HCT116 (cell line): ENCODE measurements at regions not wholly inside any gene's neighbourhood (a gene's known extent, or its start where the extent isn't known, plus 50 kb on each side); places are given as distances from the start of the nearest gene placed in this dataset.

Source experiments
- ATAC-seq: fragments of 200-7000 bp; cut with Tn5 transposase; 2 replicates; pipeline ENCODE4 v1.9.1; 2020; ENCODE audit warnings: mild to moderate bottlenecking, moderate library complexity
- BruUV-seq: library from RNA; stranded (reverse); fragments of 400-500 nt; replicated peaks from 2 replicates; lab custom pipeline; 2021; lab: Mats Ljungman, UMichigan
- CTCF ChIA-PET: fragments of 300-600 bp; sonication (Branson Sonifier 250); formaldehyde crosslinking; loops from one replicate; lab custom pipeline; 2021; ENCODE audit warnings: antibody characterized with exemption; lab: Charles Lee
- POLR2A ChIA-PET: fragments of 300-600, 350-600 bp; sonication (Branson Sonifier 250); formaldehyde crosslinking; loops from one replicate; lab custom pipeline; 2021; ENCODE audit warnings: antibody characterized with exemption; lab: Charles Lee
- RAD21 ChIA-PET, 2 experiments: fragments of 300-600 bp; sonication (Branson Sonifier 250); formaldehyde crosslinking; loops; one replicate each; lab custom pipeline; 2023; ENCODE audit warnings: low total read pairs in 2 of 2; ENCODE audit not compliant: uncharacterized antibody in 2 of 2, unreplicated experiment in 2 of 2, low non-redundant PET in 1 of 2; lab: Charles Lee
- DNase-seq: peaks from one replicate; pipeline ENCODE4 v3.0.0-alpha.2; 2010; ENCODE audit warnings: low read depth, low spot score
- H2AFZ ChIP-seq: fragments of 200-600 bp; shearing (Covaris generic), sonication (generic); 2 replicates; pipeline ENCODE4 v1.6.1; 2017; ENCODE audit warnings: low read depth, mixed run types, mixed read lengths, antibody characterized with exemption, low read length; ENCODE audit not compliant: poor library complexity, severe bottlenecking
- H3K27ac ChIP-seq: 2 replicates; pipeline ENCODE4 v1.5.1; 2012; ENCODE audit warnings: low read depth, low read length
- H3K27me3 ChIP-seq: fragments of 200-600 bp; sonication (generic); 2 replicates; pipeline ENCODE4 v1.6.1; 2016; ENCODE audit warnings: mixed run types, low read length, mixed read lengths; ENCODE audit not compliant: insufficient read depth
- H3K36me3 ChIP-seq, 2 experiments: fragments of 200-500 bp in 1 of 2; fragments of 200-600 bp in 1 of 2; sonication (Bioruptor generic) in 1 of 2; sonication (generic) in 1 of 2; 2 replicates each; pipeline versions ENCODE4 v1.5.1 to v1.6.1; 2014 to 2016; ENCODE audit warnings: low read length in 2 of 2, inconsistent platforms in 1 of 2, mixed read lengths in 1 of 2, mixed run types in 1 of 2; ENCODE audit not compliant: insufficient read depth in 2 of 2, control insufficient read depth in 1 of 2
- H3K4me1 ChIP-seq, 2 experiments: fragments of 200-600 bp in 1 of 2; sonication (generic) in 1 of 2; 2 replicates each; pipeline versions ENCODE4 v1.5.1 to v1.6.1; 2012 to 2017; ENCODE audit warnings: low read length in 2 of 2, inconsistent platforms in 1 of 2, mild to moderate bottlenecking in 1 of 2, mixed read lengths in 1 of 2, mixed run types in 1 of 2, moderate library complexity in 1 of 2; ENCODE audit not compliant: insufficient read depth in 2 of 2, control insufficient read depth in 1 of 2
- H3K4me2 ChIP-seq: fragments of 200-600 bp; sonication (generic); 2 replicates; pipeline ENCODE4 v1.6.1; 2017; ENCODE audit warnings: mixed run types, low read length, mixed read lengths
- H3K4me3 ChIP-seq, 2 experiments: fragments of 200-600 bp in 1 of 2; sonication (generic) in 1 of 2; replicated peaks in 1 of 2; 2 replicates each; pipeline ENCODE4 v1.5.1; 2011 to 2016; ENCODE audit warnings: low read length in 2 of 2, control low read depth in 1 of 2, low read depth in 1 of 2, mild to moderate bottlenecking in 1 of 2, mixed read lengths in 1 of 2, mixed run types in 1 of 2
- H3K79me2 ChIP-seq: fragments of 200-600 bp; sonication (generic); 2 replicates; pipeline ENCODE4 v1.6.1; 2017; ENCODE audit warnings: mild to moderate bottlenecking, mixed run types, low read length, moderate library complexity, mixed read lengths; ENCODE audit not compliant: insufficient read depth
- H3K9ac ChIP-seq: fragments of 200-600 bp; sonication (generic); 2 replicates; pipeline ENCODE4 v1.6.1; 2016; ENCODE audit warnings: low read length, mixed read lengths
- H3K9me2 ChIP-seq: fragments of 200-600 bp; sonication (generic), shearing (Covaris generic); 2 replicates; pipeline ENCODE4 v1.6.1; 2017; ENCODE audit warnings: mixed run types, mild to moderate bottlenecking, moderate library complexity; ENCODE audit not compliant: insufficient read depth
- H3K9me3 ChIP-seq, 2 experiments: fragments of 200-500 bp in 1 of 2; fragments of 200-600 bp in 1 of 2; sonication (Bioruptor generic) in 1 of 2; sonication (generic) in 1 of 2; 2 replicates each; pipeline ENCODE4 v1.6.1; 2014 to 2017; ENCODE audit warnings: low read length in 2 of 2, mixed read lengths in 2 of 2, inconsistent platforms in 1 of 2, low read depth in 1 of 2, mild to moderate bottlenecking in 1 of 2, mixed run types in 1 of 2, moderate library complexity in 1 of 2; ENCODE audit not compliant: control insufficient read depth in 1 of 2, insufficient read depth in 1 of 2
- H4K20me1 ChIP-seq: fragments of 200-600 bp; sonication (generic), shearing (Covaris generic); 2 replicates; pipeline ENCODE4 v1.6.1; 2017; ENCODE audit warnings: mixed run types, mild to moderate bottlenecking, moderate library complexity; ENCODE audit not compliant: insufficient read depth
- CEBPB ChIP-seq: IDR thresholded peaks from 2 replicates; pipeline ENCODE4 v1.6.1; 2012; ENCODE audit warnings: low read depth
- EZH2 ChIP-seq: fragments of 200-600 bp; sonication (generic); IDR thresholded peaks from 2 replicates; pipeline ENCODE4 v1.6.1; 2017; ENCODE audit warnings: antibody characterized with exemption, mixed run types
- POLR2A ChIP-seq: IDR thresholded peaks from 2 replicates; pipeline ENCODE4 v1.7.0; 2011; ENCODE audit warnings: borderline replicate concordance; ENCODE audit not compliant: insufficient read depth, insufficient read length; ENCODE audit errors: extremely low read depth
- POLR2AphosphoS5 ChIP-seq: IDR thresholded peaks from 2 replicates; pipeline ENCODE4 v1.6.1; 2011; ENCODE audit warnings: mild to moderate bottlenecking, low read depth, low read length, moderate library complexity
- TCF7L2 ChIP-seq: IDR thresholded peaks from 2 replicates; pipeline ENCODE4 v1.7.0; 2011; ENCODE audit warnings: borderline replicate concordance, inconsistent platforms; ENCODE audit not compliant: insufficient read depth, insufficient read length; ENCODE audit errors: extremely low read depth
- ZNF274 ChIP-seq: fragments of 200-500 bp; sonication (Bioruptor generic); IDR thresholded peaks from 2 replicates; pipeline ENCODE4 v1.6.1; 2014; ENCODE audit warnings: mild to moderate bottlenecking, low read depth, low read length, inconsistent platforms
- intact Hi-C: fragments of 100-400 bp; cut with micrococcal nuclease; formaldehyde crosslinking; loops from 2 replicates; pipeline ENCODE4 v1.10.0; 2022
- TF ChIP-seq, protein P1 (sequence below): IDR thresholded peaks from 2 replicates; pipeline ENCODE4 v1.6.1; 2011; ENCODE audit warnings: mild to moderate bottlenecking, low read length, moderate library complexity; ENCODE audit not compliant: insufficient replicate concordance; ENCODE audit errors: extremely low read depth
- TF ChIP-seq, protein P2 (sequence below): IDR thresholded peaks from 2 replicates; pipeline ENCODE4 v1.6.1; 2012

DNA sequence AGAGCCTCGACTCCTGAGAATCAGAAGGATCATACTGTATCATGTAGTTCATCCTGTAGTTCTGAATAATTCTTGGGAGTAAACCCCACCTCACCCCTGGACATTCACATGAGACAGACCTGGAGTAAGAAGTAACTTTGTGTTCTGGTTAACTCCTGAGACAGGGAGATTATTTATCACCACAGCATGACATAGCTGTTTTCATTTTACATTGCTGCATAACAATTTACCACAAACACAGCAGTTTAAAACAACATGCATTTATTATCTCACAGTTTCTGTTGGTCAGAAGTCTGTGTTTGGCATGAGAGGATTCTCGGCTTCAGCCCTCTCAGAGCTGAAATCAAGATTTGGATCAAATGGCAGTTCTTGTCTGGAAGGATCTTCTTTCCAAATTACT is 855.8 kb upstream of the FANCL start:
- BruUV-seq: no TSS peak
- no peaks in the 10 kb centered on the region for H4K20me1 ChIP-seq
- no peaks in the 10 kb centered on the region for H3K4me1 ChIP-seq
- H3K27ac ChIP-seq: no peak overlapping the region
- CTCF ChIA-PET: no interaction called here
- no peak overlapping the region for H2AFZ ChIP-seq
- H3K4me2 ChIP-seq: no peak overlapping the region
- H3K36me3 ChIP-seq: no peaks in the 10 kb centered on the region
- TF ChIP-seq CEBPB (no peak), POLR2AphosphoS5 (no peak), ZNF274 (no peak), EZH2 (no peak)
- TF ChIP-seq, protein P1, sequence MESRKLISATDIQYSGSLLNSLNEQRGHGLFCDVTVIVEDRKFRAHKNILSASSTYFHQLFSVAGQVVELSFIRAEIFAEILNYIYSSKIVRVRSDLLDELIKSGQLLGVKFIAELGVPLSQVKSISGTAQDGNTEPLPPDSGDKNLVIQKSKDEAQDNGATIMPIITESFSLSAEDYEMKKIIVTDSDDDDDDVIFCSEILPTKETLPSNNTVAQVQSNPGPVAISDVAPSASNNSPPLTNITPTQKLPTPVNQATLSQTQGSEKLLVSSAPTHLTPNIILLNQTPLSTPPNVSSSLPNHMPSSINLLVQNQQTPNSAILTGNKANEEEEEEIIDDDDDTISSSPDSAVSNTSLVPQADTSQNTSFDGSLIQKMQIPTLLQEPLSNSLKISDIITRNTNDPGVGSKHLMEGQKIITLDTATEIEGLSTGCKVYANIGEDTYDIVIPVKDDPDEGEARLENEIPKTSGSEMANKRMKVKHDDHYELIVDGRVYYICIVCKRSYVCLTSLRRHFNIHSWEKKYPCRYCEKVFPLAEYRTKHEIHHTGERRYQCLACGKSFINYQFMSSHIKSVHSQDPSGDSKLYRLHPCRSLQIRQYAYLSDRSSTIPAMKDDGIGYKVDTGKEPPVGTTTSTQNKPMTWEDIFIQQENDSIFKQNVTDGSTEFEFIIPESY: no peak
- H3K79me2 ChIP-seq: no peaks in the 10 kb centered on the region
- RAD21 ChIA-PET: no interaction called here
- POLR2A ChIA-PET: no interaction called here
- no peak for DNase-seq
- intact Hi-C loops: no loop called here
- ATAC-seq: no peak
- H3K4me3 ChIP-seq: no peak overlapping the region
- H3K9me2 ChIP-seq: no peaks in the 10 kb centered on the region
- no peaks in the 10 kb centered on the region for H3K27me3 ChIP-seq
- H3K9ac ChIP-seq: no peak overlapping the region
- no peaks in the 10 kb centered on the region for H3K9me3 ChIP-seq

DNA sequence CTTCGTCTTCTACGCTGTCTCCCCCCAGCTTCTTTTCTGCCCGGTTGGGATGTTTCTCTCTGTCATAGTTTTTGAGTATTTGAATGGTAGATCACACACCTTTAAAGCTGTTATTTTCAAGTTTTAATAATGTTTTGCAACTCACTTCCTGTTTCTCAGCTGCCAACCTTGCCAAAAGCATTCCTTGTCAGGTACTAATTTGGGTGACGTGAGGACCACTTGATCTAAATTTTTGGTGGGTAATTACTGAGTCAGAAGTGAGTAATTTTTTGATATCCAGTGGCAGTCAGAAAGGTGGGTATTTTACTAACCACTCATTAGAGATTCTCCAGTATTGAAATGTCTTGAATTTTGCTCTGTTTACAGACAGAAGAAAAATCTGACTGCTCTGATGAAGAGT is 852.4 kb upstream of the FANCL start:
- no peaks in the 10 kb centered on the region for H3K9me3 ChIP-seq
- no peaks in the 10 kb centered on the region for H3K4me1 ChIP-seq
- H2AFZ ChIP-seq: no peak overlapping the region
- CTCF ChIA-PET: no interaction called here
- POLR2A ChIA-PET: no interaction called here
- ATAC-seq: no peak
- H3K4me2 ChIP-seq: no peak overlapping the region
- no peak overlapping the region for H3K9ac ChIP-seq
- RAD21 ChIA-PET: no interaction called here
- BruUV-seq: no TSS peak
- no peaks in the 10 kb centered on the region for H3K79me2 ChIP-seq
- intact Hi-C loops: no loop called here
- no peaks in the 10 kb centered on the region for H3K27me3 ChIP-seq
- no peak for DNase-seq
- TF ChIP-seq TCF7L2 (no peak), ZNF274 (no peak), POLR2A (no peak), EZH2 (no peak)
- TF ChIP-seq, protein P2, sequence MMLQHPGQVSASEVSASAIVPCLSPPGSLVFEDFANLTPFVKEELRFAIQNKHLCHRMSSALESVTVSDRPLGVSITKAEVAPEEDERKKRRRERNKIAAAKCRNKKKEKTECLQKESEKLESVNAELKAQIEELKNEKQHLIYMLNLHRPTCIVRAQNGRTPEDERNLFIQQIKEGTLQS: no peak
- H4K20me1 ChIP-seq: no peaks in the 10 kb centered on the region
- no peak overlapping the region for H3K4me3 ChIP-seq
- H3K36me3 ChIP-seq: no peaks in the 10 kb centered on the region
- H3K27ac ChIP-seq: no peak overlapping the region
- no peaks in the 10 kb centered on the region for H3K9me2 ChIP-seq
